Choroid plexus epithelial cell (primary cell): ENCODE measurements at regions not wholly inside any gene's neighbourhood (a gene's known extent, or its start where the extent isn't known, plus 50 kb on each side); places are given as distances from the start of the nearest gene placed in this dataset.

Experiments used
- DNase-seq: peaks from one replicate; pipeline ENCODE4 v3.0.0-alpha.2; 2010; ENCODE audit warnings: low read depth
- H3K4me3 ChIP-seq: 2 replicates; pipeline ENCODE4 v1.5.1; 2011; ENCODE audit warnings: low read depth, mild to moderate bottlenecking, control low read depth, low read length, moderate library complexity
- CTCF ChIP-seq: conservative IDR thresholded peaks from 2 replicates; pipeline ENCODE4 v1.5.1; 2011; ENCODE audit warnings: low read depth, mild to moderate bottlenecking, control low read depth, inconsistent platforms, low read length, moderate library complexity

GRCh38 chr18:51734576-51734975 is 537.1 kb upstream of the MEX3C start:
- TF ChIP-seq CTCF, result no peak
- no peak overlapping the region for H3K4me3 ChIP-seq
- DNase-seq, result no peak

- H3K4me3 ChIP-seq, result no peak overlapping the region
- DNase-seq, result no peak
- no peak for TF ChIP-seq CTCF
Observed at GRCh38 chr18:51739044-51739666, 541.7 kb upstream of the MEX3C start.

GRCh38 chr18:51751901-51752300 is 554.4 kb upstream of the MEX3C start:
- no peak for DNase-seq
- TF ChIP-seq CTCF, result no peak
- H3K4me3 ChIP-seq, result no peak overlapping the region

GRCh38 chr18:51753365-51754057 is 556.0 kb upstream of the MEX3C start:
- no peak for DNase-seq
- TF ChIP-seq CTCF, result no peak
- H3K4me3 ChIP-seq, result no peak overlapping the region

GRCh38 chr18:51754566-51754965 is 557.1 kb upstream of the MEX3C start:
- no peak overlapping the region for H3K4me3 ChIP-seq
- TF ChIP-seq CTCF, result no peak

GRCh38 chr18:51757255-51757924 is 559.9 kb upstream of the MEX3C start:
- DNase-seq, result no peak
- no peak for TF ChIP-seq CTCF
- H3K4me3 ChIP-seq, result no peak overlapping the region

More at GRCh38 chr18:51754566-51754965, 557.1 kb upstream of the MEX3C start:
- DNase-seq, result no peak
